K562 (cell line): ENCODE measurements at regions not wholly inside any gene's neighbourhood (a gene's known extent, or its start where the extent isn't known, plus 50 kb on each side); places are given as distances from the start of the nearest gene placed in this dataset.
A peak's percentile ranks its signal among the peaks of the same experiment; 100 is the strongest.

Experiments used
- ATAC-seq: fragments of 200-7000 bp; cut with Tn5 transposase; 3 replicates; pipeline ENCODE4 v1.9.1; 2020; ENCODE audit warnings: moderate library complexity
- BruUV-seq: library from RNA; stranded (reverse); fragments of 400-500 nt; replicated peaks from 2 replicates; lab custom pipeline; 2021; lab: Mats Ljungman, UMichigan
- CTCF ChIA-PET: fragments of 300-600 bp; formaldehyde crosslinking; extraction: SDS; loops from one replicate; lab custom pipeline; 2021; ENCODE audit warnings: low intra/inter-chr PET ratio; lab: Yijun Ruan, JAX
- POLR2A ChIA-PET: fragments of 300-600, 350-650 bp; sonication (Branson Sonifier 250); formaldehyde crosslinking; extraction: SDS; loops from one replicate; lab custom pipeline; 2021; ENCODE audit warnings: antibody characterized with exemption, inconsistent platforms; lab: Yijun Ruan, JAX
- DNase-seq, 4 experiments: peaks; one replicate each; pipeline versions ENCODE4 v3.0.0 to v3.0.0-alpha.2; 2011 to 2018; ENCODE audit warnings: low spot score in 3 of 4, mixed read lengths in 3 of 4; ENCODE audit errors: extremely low read depth in 1 of 4
- FAIRE-seq: peaks from 2 replicates; lab custom pipeline; 2011; peaks lifted over from hg19 to GRCh38; lab: Jason Lieb, UNC
- H2AFZ ChIP-seq: 2 replicates; pipeline ENCODE4 v1.6.0; 2011; ENCODE audit warnings: low read depth, low read length, control low read depth, inconsistent platforms
- H3K27ac ChIP-seq: fragments of 200-600 bp; 3 replicates; pipeline ENCODE4 v1.8.0; 2011; ENCODE audit warnings: low read depth, mild to moderate bottlenecking, control low read depth, inconsistent platforms, low read length, moderate library complexity, mixed read lengths; ENCODE audit errors: extremely low read depth
- H3K27me3 ChIP-seq, 2 experiments: fragments of 300-600 bp in 1 of 2; 2 replicates in 1 of 2; 3 replicates in 1 of 2; pipeline versions ENCODE4 v1.6.0 to v1.8.0; 2011; ENCODE audit warnings: inconsistent platforms in 2 of 2, low read length in 2 of 2, mild to moderate bottlenecking in 1 of 2, mixed read lengths in 1 of 2, moderate library complexity in 1 of 2; ENCODE audit not compliant: control insufficient read depth in 2 of 2, insufficient read depth in 2 of 2
- H3K36me3 ChIP-seq: fragments of 300-600 bp; 3 replicates; pipeline ENCODE4 v1.8.0; 2011; ENCODE audit warnings: mild to moderate bottlenecking, low read length, inconsistent platforms; ENCODE audit not compliant: control insufficient read depth, insufficient read depth
- H3K4me1 ChIP-seq, 2 experiments: fragments of 200-600 bp in 1 of 2; replicated peaks in 1 of 2; 2 replicates in 1 of 2; 3 replicates in 1 of 2; pipeline versions ENCODE4 v1.5.1 to v1.8.0; 2011; ENCODE audit warnings: inconsistent platforms in 2 of 2, low read length in 2 of 2, mild to moderate bottlenecking in 1 of 2, mixed read lengths in 1 of 2, moderate library complexity in 1 of 2; ENCODE audit not compliant: control insufficient read depth in 2 of 2, insufficient read depth in 2 of 2
- H3K4me2 ChIP-seq: 2 replicates; pipeline ENCODE4 v1.6.1; 2011; ENCODE audit warnings: low read length, control low read depth, inconsistent platforms, mixed read lengths; ENCODE audit not compliant: insufficient read depth
- H3K4me3 ChIP-seq: fragments of 200-600 bp; sonication (generic), shearing (Covaris generic); 2 replicates; pipeline ENCODE4 v1.5.1; 2016; ENCODE audit warnings: control low read depth, inconsistent platforms
- H3K79me2 ChIP-seq: fragments of 200-600 bp; 3 replicates; pipeline ENCODE4 v1.8.0; 2011; ENCODE audit warnings: low read length, inconsistent platforms; ENCODE audit not compliant: control insufficient read depth, insufficient read depth
- H3K9ac ChIP-seq, 2 experiments: 2 replicates each; pipeline versions ENCODE4 v1.6.0 to v1.6.1; 2011; ENCODE audit warnings: low read depth in 2 of 2, low read length in 2 of 2, control low read depth in 1 of 2, inconsistent platforms in 1 of 2, mild to moderate bottlenecking in 1 of 2, mixed read lengths in 1 of 2; ENCODE audit not compliant: insufficient read depth in 1 of 2
- H3K9me1 ChIP-seq: one replicate; pipeline ENCODE4 v1.6.0; 2011; ENCODE audit warnings: inconsistent platforms, mild to moderate bottlenecking, low read length, moderate library complexity; ENCODE audit not compliant: control insufficient read depth, insufficient read depth
- H3K9me3 ChIP-seq: replicated peaks from 2 replicates; pipeline ENCODE4 v1.5.1; 2011; ENCODE audit warnings: low read depth, low read length, inconsistent platforms; ENCODE audit not compliant: control insufficient read depth, insufficient read depth
- H4K20me1 ChIP-seq: replicated peaks from 2 replicates; pipeline ENCODE4 v1.6.1; 2011; ENCODE audit warnings: low read length, inconsistent platforms, mixed read lengths; ENCODE audit not compliant: control insufficient read depth, insufficient read depth
- CTCF ChIP-seq, 3 experiments: IDR thresholded peaks in 2 of 3; conservative IDR thresholded peaks in 1 of 3; 2 replicates each; pipeline ENCODE4 v1.5.1; 2011 to 2012; ENCODE audit warnings: low read length in 3 of 3, mild to moderate bottlenecking in 3 of 3, control low read depth in 2 of 3, improper control_type of control experiment in 1 of 3, inconsistent platforms in 1 of 3, low read depth in 1 of 3, mixed read lengths in 1 of 3, moderate library complexity in 1 of 3; ENCODE audit not compliant: insufficient read depth in 2 of 3
- NR0B1 ChIP-seq: fragments of 450-650 bp; IDR thresholded peaks from one replicate; pipeline ENCODE4 v1.6.1; 2018; ENCODE audit warnings: mild to moderate bottlenecking, moderate library complexity; ENCODE audit not compliant: partially characterized antibody
- REST ChIP-seq, 2 experiments: fragments of 450-650 bp; formaldehyde crosslinking in 1 of 2; IDR thresholded peaks; 2 replicates each; pipeline versions ENCODE4 v1.4.0 to v1.6.1; 2014 to 2020; ENCODE audit warnings: mild to moderate bottlenecking in 2 of 2, borderline replicate concordance in 1 of 2, low read depth in 1 of 2
- SRSF9 ChIP-seq: fragments of 200-400 bp; formaldehyde crosslinking; IDR thresholded peaks from 2 replicates; pipeline ENCODE4 v1.6.1; 2017; ENCODE audit warnings: low read depth, low read length, borderline replicate concordance
- WGBS: fragments of 100-300 bp; shearing (Covaris generic); methylation state at CpG from one replicate; pipeline ENCODE4 v1.1.6; 2016; ENCODE audit warnings: low coverage, mixed read lengths; ENCODE audit not compliant: insufficient coverage; ENCODE audit errors: missing lambda C conversion rate; 5-methylcytosine and 5-hydroxymethylcytosine counted together
- in situ Hi-C: fragments of 300-500 bp; cut with MboI; formaldehyde crosslinking; loops from 4 replicates; pipeline ENCODE4 v1.15.0; 2018; ENCODE audit warnings: inconsistent platforms, mixed read lengths
- intact Hi-C: fragments of 100-400 bp; cut with micrococcal nuclease; formaldehyde crosslinking; loops from 2 replicates; pipeline ENCODE4 v1.14.2; 2022

- no peak for TF ChIP-seq NR0B1
These were observed 358.4 kb downstream of the THBS2 start (continued) for GRCh38 chr6:168895102-168895812.

- Histone ChIP-seq H3K36me3 (no peaks in the 10 kb centered on the region), H3K27ac (no peak overlapping the region), H2AFZ (no peak overlapping the region), H3K4me2 (no peak overlapping the region), H3K79me2 (no peaks in the 10 kb centered on the region), H4K20me1 (no peaks in the 10 kb centered on the region; the same call in 1 of the 2 replicates), H3K9me1 (no peaks in the 10 kb centered on the region), H3K4me3 (no peak overlapping the region), H3K4me1 (no peaks in the 10 kb centered on the region), H3K27me3 (peaks cover 29 to 61% of the 10 kb centered on the region in 2 experiments), H3K9me3 (no peaks in the 10 kb centered on the region), H3K9ac (no peak overlapping the region)
- in situ Hi-C loops, result loop anchor here (5.0 to 10.0 kb wide), 2 partner anchors 520 to 1623 kb away; no protein-coding TSS in a partner anchor
- ChIA-PET POLR2A (interaction anchor here (0.6 to 1.1 kb wide), 2 partner anchors 25 to 27 kb away, joined by 3 to 6 read pairs; no protein-coding TSS in a partner anchor), CTCF (no interaction called here)
- no peak for FAIRE-seq
- WGBS, result 0% methylated on average over 5 of the region's 5 CpGs
- no peak for DNase-seq
- TF ChIP-seq CTCF (IDR thresholded peaks at IDR 0.05 in 2 of 3, conservative IDR thresholded peaks at IDR 0.05 in 1 of 3; ENCODE audit: insufficient read depth in 2 of 3, low read depth in 1 of 3, low read length in 3 of 3) (0 out of 6 replicates have a peak, but pooled peaks of 1 of the 3 experiments have one; percentile 9), REST (IDR thresholded peaks at IDR 0.05; ENCODE audit: borderline replicate concordance) (no peak), REST (CRISPR knock-in tag; IDR thresholded peaks at IDR 0.05; ENCODE audit: low read depth) (no peak), SRSF9 (no peak)
- no TSS peak for BruUV-seq
- intact Hi-C loops, result loop anchor here (5.0 to 10.0 kb wide), 2 partner anchors 440 to 1633 kb away; no protein-coding TSS in a partner anchor
- no peak for ATAC-seq
These were observed 361.6 kb downstream of the THBS2 start for GRCh38 chr6:168892031-168892430.
